K562 (cell line): ENCODE measurements at regions not wholly inside any gene's neighbourhood (a gene's known extent, or its start where the extent isn't known, plus 50 kb on each side); places are given as distances from the start of the nearest gene placed in this dataset.

Source experiments
- ATAC-seq: fragments of 200-7000 bp; cut with Tn5 transposase; 3 replicates; pipeline ENCODE4 v1.9.1; 2020; ENCODE audit warnings: moderate library complexity
- BruUV-seq: library from RNA; stranded (reverse); fragments of 400-500 nt; replicated peaks from 2 replicates; lab custom pipeline; 2021; lab: Mats Ljungman, UMichigan
- CTCF ChIA-PET: fragments of 300-600 bp; formaldehyde crosslinking; extraction: SDS; loops from one replicate; lab custom pipeline; 2021; ENCODE audit warnings: low intra/inter-chr PET ratio; lab: Yijun Ruan, JAX
- POLR2A ChIA-PET: fragments of 300-600, 350-650 bp; sonication (Branson Sonifier 250); formaldehyde crosslinking; extraction: SDS; loops from one replicate; lab custom pipeline; 2021; ENCODE audit warnings: antibody characterized with exemption, inconsistent platforms; lab: Yijun Ruan, JAX
- DNase-seq, 4 experiments: peaks; one replicate each; pipeline versions ENCODE4 v3.0.0 to v3.0.0-alpha.2; 2011 to 2018; ENCODE audit warnings: low spot score in 3 of 4, mixed read lengths in 3 of 4; ENCODE audit errors: extremely low read depth in 1 of 4
- FAIRE-seq: peaks from 2 replicates; lab custom pipeline; 2011; peaks lifted over from hg19 to GRCh38; lab: Jason Lieb, UNC
- H2AFZ ChIP-seq: 2 replicates; pipeline ENCODE4 v1.6.0; 2011; ENCODE audit warnings: low read depth, low read length, control low read depth, inconsistent platforms
- H3K27ac ChIP-seq: fragments of 200-600 bp; 3 replicates; pipeline ENCODE4 v1.8.0; 2011; ENCODE audit warnings: low read depth, mild to moderate bottlenecking, control low read depth, inconsistent platforms, low read length, moderate library complexity, mixed read lengths; ENCODE audit errors: extremely low read depth
- H3K27me3 ChIP-seq, 2 experiments: fragments of 300-600 bp in 1 of 2; 2 replicates in 1 of 2; 3 replicates in 1 of 2; pipeline versions ENCODE4 v1.6.0 to v1.8.0; 2011; ENCODE audit warnings: inconsistent platforms in 2 of 2, low read length in 2 of 2, mild to moderate bottlenecking in 1 of 2, mixed read lengths in 1 of 2, moderate library complexity in 1 of 2; ENCODE audit not compliant: control insufficient read depth in 2 of 2, insufficient read depth in 2 of 2
- H3K36me3 ChIP-seq: fragments of 300-600 bp; 3 replicates; pipeline ENCODE4 v1.8.0; 2011; ENCODE audit warnings: mild to moderate bottlenecking, low read length, inconsistent platforms; ENCODE audit not compliant: control insufficient read depth, insufficient read depth
- H3K4me1 ChIP-seq, 2 experiments: fragments of 200-600 bp in 1 of 2; replicated peaks in 1 of 2; 2 replicates in 1 of 2; 3 replicates in 1 of 2; pipeline versions ENCODE4 v1.5.1 to v1.8.0; 2011; ENCODE audit warnings: inconsistent platforms in 2 of 2, low read length in 2 of 2, mild to moderate bottlenecking in 1 of 2, mixed read lengths in 1 of 2, moderate library complexity in 1 of 2; ENCODE audit not compliant: control insufficient read depth in 2 of 2, insufficient read depth in 2 of 2
- H3K4me2 ChIP-seq: 2 replicates; pipeline ENCODE4 v1.6.1; 2011; ENCODE audit warnings: low read length, control low read depth, inconsistent platforms, mixed read lengths; ENCODE audit not compliant: insufficient read depth
- H3K4me3 ChIP-seq: fragments of 200-600 bp; sonication (generic), shearing (Covaris generic); 2 replicates; pipeline ENCODE4 v1.5.1; 2016; ENCODE audit warnings: control low read depth, inconsistent platforms
- H3K79me2 ChIP-seq: fragments of 200-600 bp; 3 replicates; pipeline ENCODE4 v1.8.0; 2011; ENCODE audit warnings: low read length, inconsistent platforms; ENCODE audit not compliant: control insufficient read depth, insufficient read depth
- H3K9ac ChIP-seq, 2 experiments: 2 replicates each; pipeline versions ENCODE4 v1.6.0 to v1.6.1; 2011; ENCODE audit warnings: low read depth in 2 of 2, low read length in 2 of 2, control low read depth in 1 of 2, inconsistent platforms in 1 of 2, mild to moderate bottlenecking in 1 of 2, mixed read lengths in 1 of 2; ENCODE audit not compliant: insufficient read depth in 1 of 2
- H3K9me1 ChIP-seq: one replicate; pipeline ENCODE4 v1.6.0; 2011; ENCODE audit warnings: inconsistent platforms, mild to moderate bottlenecking, low read length, moderate library complexity; ENCODE audit not compliant: control insufficient read depth, insufficient read depth
- H3K9me3 ChIP-seq: replicated peaks from 2 replicates; pipeline ENCODE4 v1.5.1; 2011; ENCODE audit warnings: low read depth, low read length, inconsistent platforms; ENCODE audit not compliant: control insufficient read depth, insufficient read depth
- H4K20me1 ChIP-seq: replicated peaks from 2 replicates; pipeline ENCODE4 v1.6.1; 2011; ENCODE audit warnings: low read length, inconsistent platforms, mixed read lengths; ENCODE audit not compliant: control insufficient read depth, insufficient read depth
- ATF3 ChIP-seq, 2 experiments: fragments of 450-650 bp in 1 of 2; sonication (generic) in 1 of 2; formaldehyde crosslinking in 1 of 2; IDR thresholded peaks in 1 of 2; conservative IDR thresholded peaks in 1 of 2; 2 replicates each; pipeline versions ENCODE4 v1.6.1 to v1.8.1; 2016 to 2023; ENCODE audit warnings: mild to moderate bottlenecking in 2 of 2, moderate library complexity in 2 of 2, inconsistent platforms in 1 of 2, missing genetic modification reagents in 1 of 2
- JUND ChIP-seq, 2 experiments: IDR thresholded peaks; 2 replicates in 1 of 2; 3 replicates in 1 of 2; pipeline ENCODE4 v1.6.1; 2011; ENCODE audit warnings: borderline replicate concordance in 2 of 2, low read depth in 2 of 2, low read length in 2 of 2, improper control_type of control experiment in 1 of 2, missing biosample characterization in 1 of 2, missing genetic modification characterization in 1 of 2, missing genetic modification reagents in 1 of 2
- MAX ChIP-seq: sonication (generic); formaldehyde crosslinking; IDR thresholded peaks from 2 replicates; pipeline ENCODE4 v1.9.0; 2022; ENCODE audit warnings: mild to moderate bottlenecking, missing genetic modification reagents
- RAD21 ChIP-seq, 2 experiments: fragments of 250-450 bp in 1 of 2; fragments of 450-650 bp in 1 of 2; sonication (Bioruptor Pico) in 1 of 2; formaldehyde crosslinking in 1 of 2; IDR thresholded peaks in 1 of 2; conservative IDR thresholded peaks in 1 of 2; 2 replicates each; pipeline versions ENCODE4 v1.4.0 to v1.8.0; 2020 to 2022; ENCODE audit warnings: mild to moderate bottlenecking in 2 of 2, moderate library complexity in 1 of 2
- SP2 ChIP-seq: IDR thresholded peaks from 2 replicates; pipeline ENCODE4 v1.6.1; 2011; ENCODE audit warnings: mild to moderate bottlenecking, low read depth, low read length, moderate library complexity; ENCODE audit not compliant: poor library complexity, severe bottlenecking; ENCODE audit errors: extremely low read depth
- TEAD1 ChIP-seq, 2 experiments: fragments of 450-650 bp in 1 of 2; sonication (generic) in 1 of 2; formaldehyde crosslinking; IDR thresholded peaks; 2 replicates each; pipeline versions ENCODE4 v1.4.0 to v1.8.0; 2020 to 2022; ENCODE audit warnings: mild to moderate bottlenecking in 2 of 2, missing genetic modification reagents in 1 of 2
- ZNF121 ChIP-seq: sonication (generic); formaldehyde crosslinking; conservative IDR thresholded peaks from 2 replicates; pipeline ENCODE4 v1.8.0; 2022; ENCODE audit warnings: missing genetic modification reagents
- ZNF518B ChIP-seq: fragments of 250-450 bp; sonication (Bioruptor Pico); IDR thresholded peaks from 2 replicates; pipeline ENCODE4 v1.5.0; 2021; ENCODE audit warnings: mild to moderate bottlenecking, moderate library complexity
- WGBS: fragments of 100-300 bp; shearing (Covaris generic); methylation state at CpG from one replicate; pipeline ENCODE4 v1.1.6; 2016; ENCODE audit warnings: low coverage, mixed read lengths; ENCODE audit not compliant: insufficient coverage; ENCODE audit errors: missing lambda C conversion rate; 5-methylcytosine and 5-hydroxymethylcytosine counted together
- in situ Hi-C: fragments of 300-500 bp; cut with MboI; formaldehyde crosslinking; loops from 4 replicates; pipeline ENCODE4 v1.15.0; 2018; ENCODE audit warnings: inconsistent platforms, mixed read lengths
- intact Hi-C: fragments of 100-400 bp; cut with micrococcal nuclease; formaldehyde crosslinking; loops from 2 replicates; pipeline ENCODE4 v1.14.2; 2022

DNA sequence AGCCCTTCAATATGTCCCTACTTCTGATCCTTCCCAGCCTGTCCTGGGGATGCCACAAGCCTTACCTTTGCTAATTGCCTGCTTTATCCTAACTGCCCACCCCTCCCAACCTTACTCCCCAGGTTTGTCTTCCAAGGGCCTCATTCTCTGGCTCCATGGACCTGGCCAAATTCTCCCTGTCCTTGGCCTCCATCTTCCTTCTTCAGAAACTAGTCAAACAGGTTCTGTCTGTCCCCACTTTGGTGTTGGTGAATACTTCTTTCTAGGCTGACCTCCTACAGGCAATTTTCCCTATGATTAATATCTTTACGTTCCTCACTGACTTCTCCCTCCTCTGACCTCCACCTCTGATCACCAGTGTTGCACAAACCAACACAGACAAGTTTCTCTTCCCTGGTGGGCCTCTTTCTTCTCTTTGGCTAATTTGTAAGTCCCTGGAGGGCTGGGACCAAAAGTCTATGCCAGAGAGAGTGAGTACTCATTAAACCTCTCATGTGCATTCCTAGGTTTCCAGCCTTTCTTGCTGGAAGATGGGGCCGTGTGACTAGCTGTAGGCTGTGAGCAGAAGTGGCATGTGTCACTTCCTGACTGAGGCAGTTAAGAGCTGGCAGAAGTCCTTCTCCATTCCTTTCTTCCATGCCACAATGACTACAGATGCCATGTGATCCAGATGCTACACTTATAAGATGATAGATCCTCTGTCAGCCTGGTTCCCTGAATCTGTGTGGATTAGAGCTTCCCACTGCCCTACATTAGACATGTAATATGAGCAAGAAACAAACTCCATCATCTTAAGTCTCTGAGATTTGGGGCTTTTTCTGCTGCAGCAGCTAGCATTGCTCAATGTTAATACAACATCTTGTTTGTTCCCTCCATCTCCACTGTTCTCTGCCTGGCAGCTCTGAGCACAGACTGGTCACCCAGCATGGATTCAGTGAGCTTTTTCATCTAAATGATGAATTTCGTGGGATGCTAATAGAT, 382.7 kb downstream of the RPS24 start:
- no peak overlapping the region for H2AFZ ChIP-seq
- peaks cover 10 to 31% of the 10 kb centered on the region in 2 experiments; a peak in 4 of 5 replicates for H3K27me3 ChIP-seq
- H4K20me1 ChIP-seq = 0 out of 2 replicates have a peak, but pooled peaks cover 7% of the 10 kb centered on the region
- no peaks in the 10 kb centered on the region for H3K9me3 ChIP-seq
- no peaks in the 10 kb centered on the region for H3K79me2 ChIP-seq
- H3K9ac ChIP-seq = no peak overlapping the region
- H3K36me3 ChIP-seq = no peaks in the 10 kb centered on the region
- DNase-seq (no peak), FAIRE-seq (no peak), ATAC-seq (no peak)
- intact Hi-C loops (no loop called here), in situ Hi-C loops (no loop called here)
- H3K9me1 ChIP-seq = no peaks in the 10 kb centered on the region
- no TSS peak for BruUV-seq
- H3K4me1 ChIP-seq = no peaks in the 10 kb centered on the region
- no peak overlapping the region for H3K4me2 ChIP-seq
- no peak overlapping the region for H3K27ac ChIP-seq
- 0% methylated on average over 3 of the region's 3 CpGs for WGBS
- ChIA-PET CTCF (no interaction called here), POLR2A (interaction anchor here (1.1 kb wide), 1 partner anchor 12 kb away, joined by 4 read pairs; no protein-coding TSS in a partner anchor)
- no peak overlapping the region for H3K4me3 ChIP-seq
- TF ChIP-seq TEAD1 (CRISPR knock-in tag; IDR thresholded peaks at IDR 0.05) (no peak), RAD21 (CRISPR knock-in tag; conservative IDR thresholded peaks at IDR 0.05 in 1 of 2, IDR thresholded peaks at IDR 0.05 in 1 of 2) (no peak), SP2 (no peak), ZNF121 (CRISPR knock-in tag) (no peak), ATF3 (IDR thresholded peaks at IDR 0.05) (no peak), ATF3 (CRISPR knock-in tag; conservative IDR thresholded peaks at IDR 0.05) (no peak), ZNF518B (CRISPR knock-in tag) (no peak), JUND (IDR thresholded peaks at IDR 0.05; ENCODE audit: borderline replicate concordance, low read depth, low read length) (no peak), JUND (tag; IDR thresholded peaks at IDR 0.05; ENCODE audit: borderline replicate concordance, low read depth, low read length) (no peak), MAX (CRISPR knock-in tag) (no peak)
